KG1 (cell line): ENCODE measurements at regions not wholly inside any gene's neighbourhood (a gene's known extent, or its start where the extent isn't known, plus 50 kb on each side); places are given as distances from the start of the nearest gene placed in this dataset.

Experiments used
- DNase-seq: peaks from one replicate; lab custom pipeline; 2025; lab: John Stamatoyannopoulos, UW

DNA sequence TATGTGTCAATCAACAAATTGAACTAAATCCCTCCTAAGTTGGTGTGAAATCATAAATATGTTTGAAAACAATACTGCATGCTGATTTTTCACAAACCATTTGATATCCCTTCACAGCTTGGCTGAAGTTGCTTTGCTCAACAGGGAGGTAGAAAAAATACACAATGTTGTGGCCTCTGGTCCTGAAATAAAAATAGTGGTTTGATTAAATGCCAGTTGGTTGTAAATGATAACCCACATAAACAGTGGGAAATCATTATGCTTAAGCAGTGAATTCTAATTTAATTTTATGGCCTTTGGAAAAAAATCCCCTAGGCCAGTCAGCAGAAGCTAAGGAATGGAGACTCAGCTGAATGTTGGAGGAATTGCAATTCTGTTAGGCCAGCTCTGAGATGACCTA, 359.4 kb upstream of the CWC22 start:
- no peak for DNase-seq

DNA sequence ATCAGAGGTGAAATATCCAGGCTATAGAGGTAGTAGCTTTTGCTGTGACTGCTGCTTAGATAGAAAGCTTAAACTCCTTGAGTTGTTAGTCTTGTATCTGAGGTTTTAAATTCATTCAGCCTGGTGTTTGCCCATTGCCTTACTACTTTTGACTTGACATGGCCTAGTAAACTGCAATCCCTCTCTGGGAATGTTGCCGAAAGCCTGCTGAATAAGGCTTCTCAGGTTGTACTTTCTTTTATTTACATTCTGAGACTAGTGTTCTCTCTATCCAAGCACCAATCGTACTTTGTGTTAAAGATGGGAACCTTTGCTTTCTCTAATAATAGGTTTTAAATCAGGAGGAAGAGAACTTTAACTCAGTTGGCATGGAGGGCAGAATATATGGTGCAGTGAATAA, 357.6 kb upstream of the CWC22 start:
- no peak for DNase-seq

DNA sequence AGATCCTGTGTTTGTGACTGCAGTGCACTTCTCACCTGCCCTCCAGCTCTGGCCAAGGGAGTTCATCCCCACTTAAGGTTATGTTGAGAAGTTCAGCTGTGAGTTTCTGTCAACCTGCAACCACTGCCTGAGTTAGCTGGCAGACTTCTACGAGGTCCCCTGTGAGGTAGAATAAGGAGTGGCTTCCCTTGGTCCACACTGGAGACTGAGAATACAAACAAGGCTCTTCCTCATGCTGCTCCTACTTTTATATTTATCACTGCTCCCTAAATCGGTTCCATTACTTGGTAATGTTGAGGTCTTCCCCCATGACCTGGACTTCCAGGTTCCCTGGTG, 353.2 kb upstream of the CWC22 start:
- no peak for DNase-seq

DNA sequence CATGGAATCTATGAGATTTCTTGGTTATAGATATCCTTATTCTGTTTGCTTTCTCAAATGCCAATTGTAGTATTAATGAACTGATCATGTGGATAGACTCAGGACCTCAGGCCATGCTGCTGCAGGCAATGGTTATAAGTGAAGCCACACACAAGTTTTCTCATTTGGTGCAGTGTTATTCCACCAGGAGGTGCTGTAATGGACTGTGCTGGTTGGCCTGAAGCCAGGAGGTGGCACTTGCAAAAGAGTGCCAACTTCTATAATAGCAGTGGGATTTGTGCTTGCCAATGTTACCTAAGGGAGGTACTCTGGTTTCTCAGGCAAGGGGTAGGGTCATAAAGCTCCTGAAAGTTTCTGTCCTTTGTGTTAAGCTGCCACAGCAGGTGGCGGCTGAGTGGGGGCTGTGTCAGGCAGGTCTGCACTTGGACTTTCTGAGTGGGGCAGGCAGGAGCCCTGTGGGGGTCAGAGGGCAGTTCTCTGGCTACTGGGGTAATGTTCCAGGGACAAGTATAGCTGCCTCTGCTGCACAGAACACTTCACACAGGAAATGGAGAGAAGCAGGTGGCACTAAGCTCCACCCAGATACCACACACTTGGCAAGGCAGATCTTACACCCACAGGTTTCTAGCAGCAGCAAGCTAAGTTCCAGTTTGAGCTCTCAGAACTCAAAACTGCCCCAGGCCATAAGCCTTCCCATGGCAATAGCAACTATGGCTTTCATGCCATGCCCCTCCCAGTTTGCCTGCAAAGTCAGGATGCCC, 352.6 kb upstream of the CWC22 start:
- no peak for DNase-seq

DNA sequence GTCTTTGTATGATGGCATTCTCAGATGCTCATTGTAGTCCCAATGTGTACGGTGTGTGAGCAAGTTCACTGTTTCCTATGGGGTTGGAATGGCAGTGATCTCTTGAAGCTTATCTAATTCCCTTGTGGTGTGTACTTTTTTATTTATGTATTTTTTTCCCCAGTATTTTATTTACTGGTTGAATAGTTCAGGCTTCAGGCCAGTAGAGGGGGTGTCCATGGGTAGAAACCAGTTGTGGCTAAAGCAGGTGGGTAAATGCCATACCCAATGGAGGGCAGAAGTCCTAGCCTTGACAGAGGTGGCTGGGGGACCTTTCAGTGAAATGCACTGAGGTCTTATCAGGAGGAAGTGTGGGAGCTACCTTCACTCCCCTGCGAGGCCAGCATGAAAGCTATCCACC, 351.4 kb upstream of the CWC22 start:
- DNase-seq = no peak

DNA sequence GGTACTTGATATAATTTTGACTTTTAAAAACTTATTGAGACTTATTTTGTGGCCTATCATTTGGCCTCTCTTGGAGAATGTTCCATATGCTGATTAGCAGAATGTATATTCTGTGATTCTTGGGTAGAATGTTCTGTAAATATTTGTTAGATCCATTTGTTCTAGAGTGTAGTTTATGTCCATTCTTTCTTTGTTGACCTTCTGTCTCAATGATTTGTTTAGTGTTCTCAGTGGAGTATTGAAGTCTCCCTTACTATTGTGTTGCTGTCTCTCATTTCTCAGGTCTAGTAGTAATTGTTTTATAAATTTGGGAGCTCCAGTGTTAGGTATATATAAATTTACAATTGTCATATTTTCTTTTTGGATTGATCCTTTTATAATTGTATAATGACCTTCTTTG, 349.6 kb upstream of the CWC22 start:
- no peak for DNase-seq

DNA sequence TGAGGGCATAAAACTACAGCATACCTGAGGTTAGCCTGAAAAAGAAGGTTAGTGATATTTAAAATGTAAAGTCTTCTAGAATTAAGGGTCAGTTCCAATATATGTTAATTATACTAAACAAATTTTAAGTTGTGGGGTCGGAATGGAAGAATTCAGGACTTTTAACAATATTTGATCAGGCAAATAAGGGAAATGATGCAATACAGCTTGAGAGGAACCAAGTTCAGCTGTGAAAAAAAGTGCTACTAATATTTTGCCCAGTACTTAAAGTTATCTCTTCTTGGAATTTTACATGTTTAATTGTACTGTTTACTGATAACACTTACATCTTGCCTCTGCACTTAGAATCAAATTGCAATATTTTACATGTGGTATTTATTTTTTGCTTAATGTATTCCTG, 345.5 kb upstream of the CWC22 start:
- DNase-seq = no peak

DNA sequence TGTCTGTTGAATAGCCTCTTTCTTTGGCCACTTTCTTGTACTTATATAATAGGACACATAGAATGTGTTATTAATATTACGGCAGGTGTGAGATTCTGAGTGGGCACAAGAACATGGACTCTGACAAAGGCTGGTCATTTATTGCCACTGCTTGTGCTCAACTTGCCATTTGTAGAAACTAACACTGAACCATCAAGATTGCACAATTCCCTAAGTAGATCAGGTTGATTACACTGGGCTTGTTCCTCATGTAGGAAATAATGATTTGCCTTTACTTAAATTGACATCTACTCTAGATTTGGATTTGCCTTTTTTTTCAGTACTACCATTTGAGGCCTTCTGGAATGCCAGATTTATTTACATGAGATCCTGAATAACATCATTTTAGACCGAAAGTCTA, 342.7 kb upstream of the CWC22 start:
- DNase-seq = no peak

DNA sequence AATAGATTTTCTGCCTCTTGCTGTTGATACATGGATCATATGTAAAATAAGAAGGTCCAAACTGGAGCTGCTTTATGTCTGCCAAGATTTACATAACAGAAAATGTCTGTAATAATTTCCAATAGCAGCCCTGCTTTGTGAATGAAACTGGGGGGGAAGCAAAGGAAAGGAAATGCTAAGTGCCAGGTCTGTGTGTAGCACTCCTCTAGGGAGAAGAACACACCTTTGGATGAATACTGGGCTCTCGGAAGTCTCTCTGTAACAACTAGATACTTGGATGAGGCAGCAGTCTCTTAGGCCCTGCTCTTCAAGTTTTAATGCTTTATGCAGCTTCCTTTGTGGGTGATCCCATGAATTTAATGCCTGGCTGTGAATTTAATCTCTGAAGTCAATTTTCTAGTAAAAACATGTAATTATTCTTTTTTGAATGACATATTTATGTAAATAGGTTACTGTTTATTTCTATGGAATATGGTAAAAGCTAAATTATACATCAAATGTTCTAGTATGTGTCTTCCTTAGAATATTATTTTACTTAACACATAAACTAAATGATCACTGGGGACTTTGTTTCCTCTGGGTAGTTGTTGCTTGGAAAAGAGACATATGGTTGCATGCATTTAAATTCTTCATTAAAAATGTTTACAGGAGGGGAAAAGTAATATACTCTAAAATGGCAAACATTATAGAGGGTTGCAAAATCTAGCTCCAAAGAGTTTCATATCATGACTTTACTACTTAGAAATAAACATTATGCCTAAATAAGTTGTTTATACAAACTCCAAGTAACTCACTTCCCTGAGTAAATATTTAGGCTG, 336.6 kb upstream of the CWC22 start:
- no peak for DNase-seq

DNA sequence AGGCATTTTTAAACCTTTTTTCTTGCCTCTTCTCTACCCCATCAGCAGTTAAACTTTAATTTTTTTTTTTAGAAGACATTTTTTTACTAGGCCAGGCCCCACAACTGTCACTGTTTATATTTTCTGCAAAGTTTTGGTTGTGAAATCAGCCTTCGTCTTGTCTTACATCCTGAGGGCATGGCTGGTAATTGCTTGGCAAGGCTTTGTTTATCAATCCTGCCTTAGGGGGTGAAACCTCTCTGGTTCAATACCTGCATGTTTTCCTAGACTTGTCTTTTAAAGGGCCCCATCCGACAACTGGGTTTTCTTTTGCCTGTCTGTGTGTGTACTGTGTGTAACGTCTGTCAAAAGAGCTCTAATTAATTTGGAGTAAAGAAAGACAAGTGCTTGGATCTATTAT, 330.0 kb upstream of the CWC22 start:
- no peak for DNase-seq

DNA sequence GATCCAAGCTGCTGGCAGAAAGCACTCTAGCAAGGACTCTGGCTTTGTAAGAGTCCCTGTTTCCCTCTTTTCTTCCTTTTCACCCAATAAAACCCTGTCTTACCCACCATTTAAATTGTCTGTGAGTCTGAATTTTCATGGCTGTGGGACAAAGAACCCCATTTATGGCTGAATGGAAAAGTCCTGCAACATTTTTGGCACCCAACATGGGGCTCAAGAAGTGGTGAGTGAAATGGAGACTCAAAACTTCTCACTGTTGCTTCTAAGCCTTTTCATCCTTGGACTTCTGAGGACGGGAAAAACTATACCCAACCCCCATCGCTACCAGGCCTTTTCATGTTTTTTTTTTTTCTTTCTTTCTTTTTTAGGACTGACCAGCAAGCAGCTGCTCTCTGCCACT, 329.5 kb upstream of the CWC22 start:
- no peak for DNase-seq

DNA sequence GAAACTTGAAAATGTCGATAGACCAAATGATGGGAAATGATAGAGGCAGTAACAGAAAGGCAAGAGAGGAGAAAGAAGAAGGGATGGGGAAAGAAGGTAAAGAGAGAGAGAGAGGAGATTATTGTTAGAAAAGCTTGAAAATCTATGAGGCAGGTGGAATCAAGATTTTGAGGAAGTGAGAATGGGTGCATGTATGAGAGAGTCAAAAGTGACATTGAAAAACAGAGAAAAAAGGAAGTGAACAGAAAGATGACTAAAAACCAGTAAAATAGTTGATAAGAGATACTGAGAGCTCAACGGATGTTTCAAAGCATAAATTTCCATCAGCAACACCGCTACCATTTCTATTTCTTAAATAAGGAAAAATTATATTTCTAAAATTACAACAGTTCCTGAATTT, 327.4 kb upstream of the CWC22 start:
- no peak for DNase-seq

DNA sequence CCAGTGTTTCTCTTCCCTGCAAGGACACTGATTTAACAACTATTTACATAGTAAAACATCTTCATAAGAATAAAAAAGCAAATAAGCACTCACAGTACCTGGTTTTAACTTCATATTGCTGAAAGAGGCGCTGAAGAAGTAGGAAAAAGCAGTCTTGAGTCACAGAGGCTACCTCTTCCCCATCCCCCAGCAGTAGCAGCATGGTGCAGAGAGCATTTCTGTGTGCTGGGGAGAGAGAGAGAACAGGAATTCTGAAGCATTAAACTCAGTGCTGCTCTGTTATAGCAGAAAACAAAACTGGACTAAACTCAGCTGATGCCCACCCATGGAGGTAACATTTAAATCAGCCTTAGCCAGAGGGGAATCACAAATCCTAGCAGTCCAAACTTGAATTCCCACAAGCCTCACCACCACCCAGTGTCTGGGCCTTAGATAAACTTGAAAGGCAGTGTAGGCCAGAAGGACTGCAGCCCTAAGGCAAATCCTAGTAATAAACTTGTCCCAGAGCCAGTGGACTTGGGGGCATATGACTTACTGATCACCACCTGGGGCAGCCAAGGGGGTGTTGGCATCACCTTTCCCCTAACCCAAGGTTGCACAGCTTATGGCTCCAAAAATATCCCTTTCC, 321.8 kb upstream of the CWC22 start:
- DNase-seq = no peak

DNA sequence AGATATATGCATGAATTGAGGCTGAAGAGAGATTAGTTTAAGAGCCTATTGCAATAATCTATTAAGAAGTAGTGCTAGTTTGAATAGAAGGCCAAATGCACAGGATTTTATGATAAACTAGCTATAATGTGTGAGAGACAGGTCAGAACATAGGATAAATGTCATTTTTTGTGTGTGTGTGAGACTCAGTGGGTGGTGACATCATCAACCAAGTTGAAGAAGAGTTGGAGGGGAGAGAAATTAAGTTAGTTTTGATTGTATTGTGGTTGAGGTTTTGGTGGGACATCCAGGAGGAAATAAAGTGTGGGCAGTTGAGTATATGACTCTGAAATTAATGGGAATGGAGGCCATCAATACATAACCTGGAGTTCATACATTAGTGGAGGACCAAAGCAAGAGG, 320.1 kb upstream of the CWC22 start:
- DNase-seq = no peak

DNA sequence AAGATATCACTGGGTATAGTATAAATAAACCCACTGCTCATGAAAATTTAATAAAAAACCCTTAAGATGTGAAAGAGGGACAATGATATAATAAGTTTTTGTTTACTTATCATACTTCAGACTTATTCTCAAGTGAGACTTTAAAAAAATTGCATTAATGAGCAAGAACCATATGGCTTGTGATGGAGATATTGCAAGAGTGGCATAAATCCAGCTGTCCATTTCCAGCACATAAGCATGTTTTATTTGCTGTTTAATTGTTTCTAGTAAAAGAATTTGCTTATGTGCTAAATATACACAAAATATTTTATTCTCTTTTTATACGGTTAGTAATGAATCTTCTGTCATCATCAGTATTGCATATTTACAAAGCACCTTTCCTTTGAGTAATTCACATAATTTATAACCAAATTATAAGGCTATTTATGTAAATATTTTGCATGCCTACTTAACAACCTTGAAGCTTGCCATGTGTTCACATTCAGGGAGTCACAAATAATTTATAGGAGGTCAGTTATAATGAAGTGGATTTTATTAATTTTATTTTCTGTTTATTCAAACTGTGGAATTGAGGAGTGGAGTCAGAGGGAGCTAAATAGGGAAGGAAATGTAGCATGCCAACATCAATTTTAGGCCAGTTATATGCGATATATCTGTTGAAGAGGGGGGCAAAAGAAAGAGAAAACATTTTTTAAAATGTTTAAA, 318.5 kb upstream of the CWC22 start:
- DNase-seq = no peak

DNA sequence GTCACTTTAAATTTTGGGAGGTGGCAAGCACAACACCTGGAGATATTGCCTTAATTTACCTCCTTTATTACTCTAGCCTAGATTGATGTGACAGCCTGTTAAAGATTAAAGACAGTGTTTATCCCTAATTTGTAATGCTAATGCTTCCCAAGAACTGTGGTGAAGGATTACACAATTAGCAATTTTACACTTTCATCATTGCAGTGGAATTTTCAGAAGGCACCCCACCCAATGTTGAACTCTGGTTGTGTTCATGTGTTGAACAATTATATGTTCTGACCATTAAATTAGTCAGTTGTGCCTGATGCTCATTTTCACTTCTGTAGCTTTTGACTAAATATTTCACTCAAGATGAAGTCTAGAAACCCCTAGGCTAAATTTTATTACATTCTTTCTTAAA, 317.1 kb upstream of the CWC22 start:
- no peak for DNase-seq

DNA sequence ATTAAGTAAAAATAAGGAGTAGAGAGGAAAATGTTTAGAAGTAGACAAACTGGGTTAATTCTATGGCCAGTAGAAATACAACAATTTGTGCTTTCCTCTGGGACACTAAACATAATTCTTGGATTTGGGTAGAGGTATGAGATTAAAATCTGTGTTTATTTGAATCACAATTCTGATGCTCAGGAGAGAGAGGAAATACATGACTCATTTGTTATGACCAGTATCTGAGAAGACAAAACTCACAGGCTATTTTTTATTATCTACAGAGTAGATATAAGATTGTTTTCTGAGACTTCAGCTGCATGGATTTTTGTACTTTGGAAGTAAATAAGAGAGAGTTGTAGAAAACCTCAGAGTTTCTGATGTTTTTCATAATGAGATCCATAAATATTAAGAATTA, 315.7 kb upstream of the CWC22 start:
- DNase-seq = no peak

DNA sequence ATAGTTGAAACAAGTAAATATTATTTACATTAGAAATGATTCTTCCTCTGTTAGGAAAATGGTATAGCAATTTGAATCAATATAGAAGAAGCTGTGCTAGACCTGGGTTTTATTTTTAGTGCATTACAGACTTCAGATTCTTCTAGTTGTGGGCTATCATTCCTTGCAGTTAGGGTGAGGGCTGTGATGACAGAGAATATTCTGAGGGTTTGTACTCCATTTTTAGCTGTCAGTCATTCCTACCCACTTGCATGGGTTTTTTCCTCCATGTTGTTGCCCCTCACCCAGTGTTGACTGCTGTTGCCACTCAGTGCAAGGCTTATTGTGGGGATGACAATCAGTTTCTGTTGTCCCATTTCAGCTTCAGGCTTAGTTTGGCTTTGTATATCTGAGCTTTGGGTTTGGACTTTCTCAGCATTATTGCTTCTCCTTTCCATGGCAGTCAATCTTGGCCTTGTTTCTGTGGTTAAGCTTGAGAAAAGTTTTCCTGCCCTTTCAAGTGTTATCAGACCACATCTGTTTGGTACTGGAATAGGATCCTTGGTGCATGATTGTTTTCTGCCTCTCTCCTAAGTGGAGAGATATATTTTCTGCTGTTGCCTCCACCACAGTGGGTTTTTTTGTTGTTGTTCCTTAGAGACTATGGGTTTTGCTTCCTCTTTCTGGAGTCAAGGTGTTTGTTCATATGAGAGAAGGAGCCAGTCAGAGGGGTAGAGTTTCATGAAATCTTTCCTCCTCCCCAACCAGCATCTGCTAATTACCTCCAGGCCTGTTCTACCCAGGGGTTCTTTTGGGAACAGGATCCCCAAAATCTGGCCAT, 312.7 kb upstream of the CWC22 start:
- DNase-seq = no peak

DNA sequence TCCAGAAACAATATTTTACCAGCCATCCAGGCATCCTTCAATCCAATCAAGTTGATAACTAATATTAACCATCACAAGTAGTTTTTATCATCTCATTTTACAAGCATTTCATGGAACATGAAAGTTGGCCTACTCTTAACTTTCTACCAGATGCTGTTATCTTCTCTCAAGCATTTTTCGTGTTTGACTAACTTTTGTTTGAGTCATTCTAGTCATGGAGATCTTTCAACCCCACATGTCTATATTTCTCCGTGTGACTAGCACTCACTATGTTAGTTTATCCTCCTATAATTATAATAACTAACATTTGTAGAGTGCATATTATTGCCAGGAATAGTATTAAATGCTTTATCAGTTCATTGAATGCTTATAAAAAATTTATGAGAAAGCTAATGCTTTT, 307.0 kb upstream of the CWC22 start:
- no peak for DNase-seq

DNA sequence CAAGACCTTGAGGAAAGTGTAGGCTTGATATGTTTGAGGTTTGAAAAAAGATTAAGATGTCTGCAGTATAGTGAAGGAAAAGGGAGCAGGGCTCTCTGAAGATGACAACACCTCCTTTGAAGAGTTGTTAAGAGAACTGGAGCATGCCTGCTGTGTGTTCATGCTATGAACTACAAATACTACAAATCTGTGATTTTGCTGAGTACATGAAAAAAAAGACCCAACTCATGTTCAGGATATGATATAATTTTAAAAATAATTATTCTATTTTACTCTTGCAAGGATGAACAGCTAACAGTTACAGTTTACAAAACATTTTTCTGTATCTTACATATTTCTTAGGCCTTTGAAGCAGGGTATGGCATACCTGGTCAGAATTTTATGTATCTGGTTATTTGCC, 305.4 kb upstream of the CWC22 start:
- DNase-seq = no peak

DNA sequence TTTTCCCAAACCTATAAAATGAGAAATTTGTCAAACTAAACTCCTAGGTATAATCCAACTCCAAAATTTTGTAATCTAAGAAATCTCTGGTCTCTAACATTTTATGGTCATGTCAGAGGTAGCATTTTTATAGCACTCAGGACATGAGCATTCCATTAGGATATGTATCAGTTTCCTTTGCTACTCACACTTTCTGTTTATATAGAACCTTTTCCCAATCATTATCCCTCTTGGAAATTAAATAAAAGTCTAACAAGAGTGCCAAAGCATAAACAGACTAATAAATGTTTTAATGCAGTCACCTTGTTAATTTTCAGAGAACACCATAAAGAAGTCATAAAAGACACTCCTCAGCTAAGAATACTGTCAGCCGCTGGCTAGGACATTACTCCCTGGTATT, 300.0 kb upstream of the CWC22 start:
- DNase-seq = no peak

DNA sequence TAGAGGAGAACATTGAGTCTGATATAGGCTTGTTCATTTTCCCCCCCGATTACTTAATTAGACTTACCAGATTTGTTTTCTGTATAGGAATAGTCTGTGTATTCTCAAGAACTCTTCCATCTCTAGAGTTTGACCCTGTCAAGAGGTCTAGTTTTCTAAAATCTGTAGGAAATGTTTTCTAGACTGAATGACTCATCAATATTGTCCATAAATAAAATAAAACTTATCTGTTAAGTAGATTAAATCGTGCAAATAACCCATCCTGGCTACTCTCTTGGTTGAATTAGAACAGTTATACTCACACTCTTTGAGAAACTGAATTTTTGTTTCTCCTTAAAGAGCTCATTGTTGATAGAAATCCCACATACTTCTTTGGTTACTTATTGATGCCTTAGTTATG, 299.2 kb upstream of the CWC22 start:
- DNase-seq = no peak
